Neural cell (in vitro differentiated cells): ENCODE measurements at regions not wholly inside any gene's neighbourhood (a gene's known extent, or its start where the extent isn't known, plus 50 kb on each side); places are given as distances from the start of the nearest gene placed in this dataset.

Experiments
- CTCF ChIP-seq: fragments of 450-650 bp; IDR thresholded peaks from 2 replicates; pipeline ENCODE4 v1.5.1; 2014; ENCODE audit warnings: antibody characterized with exemption, mild to moderate bottlenecking, moderate library complexity; ENCODE audit not compliant: poor library complexity, severe bottlenecking
- EZH2 ChIP-seq: fragments of 200-600, 300-800 bp; shearing (Covaris generic), sonication (generic); IDR thresholded peaks from 2 replicates; pipeline ENCODE4 v1.6.1; 2014; ENCODE audit warnings: antibody characterized with exemption, low read length, borderline replicate concordance, mild to moderate bottlenecking; ENCODE audit not compliant: insufficient read depth, poor library complexity, severe bottlenecking

GRCh38 chr16:86026171-86026910, 127.4 kb downstream of the IRF8 start:
- TF ChIP-seq EZH2, result no peak
- no peak for TF ChIP-seq CTCF
